ENCODE measurements at regions not wholly inside any gene's neighbourhood (a gene's known extent, or its start where the extent isn't known, plus 50 kb on each side); places are given as distances from the start of the nearest gene placed in this dataset.

DNA sequence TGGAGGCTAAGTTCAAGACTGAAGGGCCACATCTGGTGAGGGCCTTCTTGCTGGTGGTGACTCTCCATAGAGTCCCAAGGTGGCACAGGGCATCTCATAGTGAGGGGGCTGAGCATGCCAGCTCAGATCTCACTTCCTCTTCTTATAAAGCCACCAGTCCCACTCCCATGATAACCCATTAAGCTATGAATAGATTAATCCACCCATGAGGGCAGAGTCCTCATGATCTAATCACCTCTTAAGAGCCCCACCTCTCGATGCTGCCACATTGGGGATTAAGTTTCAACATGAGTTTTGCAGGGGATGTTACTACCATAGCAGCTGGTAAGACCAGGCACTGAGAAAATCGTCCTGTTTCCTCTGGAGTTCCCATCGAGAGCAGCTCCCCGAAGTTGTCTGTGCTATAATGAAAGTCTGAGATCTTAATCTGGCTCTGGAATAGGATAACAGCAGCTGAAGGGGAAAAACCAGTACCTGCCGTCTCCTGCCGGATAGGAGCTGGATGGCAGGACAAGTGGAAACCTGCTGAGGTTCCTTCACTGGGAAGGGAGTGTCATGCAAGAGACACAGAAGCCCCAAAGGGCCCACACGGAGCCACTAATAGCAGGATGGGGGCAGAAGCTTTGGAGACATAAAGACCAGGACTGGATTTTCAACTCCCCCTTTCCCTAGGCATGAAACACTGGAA is 79.5 kb upstream of the EPHB3 start:
- Histone ChIP-seq H2AFZ (no peak overlapping the region), H3K79me2 (replicated peaks; ENCODE audit: insufficient read depth) (no peaks in the 10 kb centered on the region), H3K4me2 (no peak overlapping the region), H3F3A (replicated peaks; ENCODE audit: low read depth) (no peaks in the 10 kb centered on the region), H3K4me1 (ENCODE audit: insufficient read depth) (no peaks in the 10 kb centered on the region), H3K4me3 (no peak overlapping the region), H3K27ac (ENCODE audit: low read depth) (no peak overlapping the region), H4K20me1 (replicated peaks; ENCODE audit: insufficient read depth) (no peaks in the 10 kb centered on the region), H3K36me3 (ENCODE audit: insufficient read depth) (no peaks in the 10 kb centered on the region), H3K27me3 (ENCODE audit: insufficient read depth) (no peaks in the 10 kb centered on the region), H3K9me2 (ENCODE audit: insufficient read depth) (no peaks in the 10 kb centered on the region)
- TF ChIP-seq CREB1 (CRISPR knock-in tag; IDR thresholded peaks at IDR 0.05; ENCODE audit: low read depth) = no peak
- TF ChIP-seq JUNB (IDR thresholded peaks at IDR 0.05; ENCODE audit: unreplicated experiment) = no peak
- no peak for TF ChIP-seq REST (IDR thresholded peaks at IDR 0.05; ENCODE audit: unreplicated experiment)
- no peak for TF ChIP-seq STAT1 (IDR thresholded peaks at IDR 0.05; ENCODE audit: unreplicated experiment)
- TF ChIP-seq NANOG (IDR thresholded peaks at IDR 0.05; ENCODE audit: borderline replicate concordance) = no peak
- TF ChIP-seq EZH2 (IDR thresholded peaks at IDR 0.05; ENCODE audit: low read depth, unreplicated experiment) = no peak
- no peak for TF ChIP-seq EZH2phosphoT487 (IDR thresholded peaks at IDR 0.05; ENCODE audit: unreplicated experiment)
- no peak for TF ChIP-seq POLR2AphosphoS5 (IDR thresholded peaks at IDR 0.05; ENCODE audit: low read depth)
- no peak for TF ChIP-seq ETS1 (IDR thresholded peaks at IDR 0.05)
- TF ChIP-seq ZNF462 (CRISPR knock-in tag; IDR thresholded peaks at IDR 0.05) = no peak
- Mint-ChIP-seq H3K4me1 (no peaks in the 10 kb centered on the region), H3K27ac (no peak overlapping the region), H3K36me3 (ENCODE audit: low read depth) (no peaks in the 10 kb centered on the region), H3K27me3 (ENCODE audit: insufficient read depth, low read depth, poor library complexity) (peaks cover 1% of the 10 kb centered on the region), H3K9me3 (no peaks in the 10 kb centered on the region; the same call in 2 of the 3 replicates), H3K4me3 (no peak overlapping the region)
- no peak for DNase-seq (ENCODE audit: low spot score)
- ATAC-seq = no peak

All from GM23338 (cell line).